Right renal pelvis (tissue), 4 donors: ENCODE measurements at regions not wholly inside any gene's neighbourhood (a gene's known extent, or its start where the extent isn't known, plus 50 kb on each side); places are given as distances from the start of the nearest gene placed in this dataset.

ENCODE experiments used
- DNase-seq, 4 donors: peaks; one replicate each; pipeline ENCODE4 v3.0.0-alpha.2; 2013; ENCODE audit warnings: low read depth in 4 of 4, low spot score in 3 of 4, missing footprints in 1 of 4

- DNase-seq = no peak
Observed at GRCh38 chr11:112507281-112507680, 246.6 kb upstream of the PLET1 start.

GRCh38 chr11:112508750-112509149 is 248.1 kb upstream of the PLET1 start:
- DNase-seq = no peak

- DNase-seq = no peak
Observed at GRCh38 chr11:112509300-112509699, 248.6 kb upstream of the PLET1 start.

DNA sequence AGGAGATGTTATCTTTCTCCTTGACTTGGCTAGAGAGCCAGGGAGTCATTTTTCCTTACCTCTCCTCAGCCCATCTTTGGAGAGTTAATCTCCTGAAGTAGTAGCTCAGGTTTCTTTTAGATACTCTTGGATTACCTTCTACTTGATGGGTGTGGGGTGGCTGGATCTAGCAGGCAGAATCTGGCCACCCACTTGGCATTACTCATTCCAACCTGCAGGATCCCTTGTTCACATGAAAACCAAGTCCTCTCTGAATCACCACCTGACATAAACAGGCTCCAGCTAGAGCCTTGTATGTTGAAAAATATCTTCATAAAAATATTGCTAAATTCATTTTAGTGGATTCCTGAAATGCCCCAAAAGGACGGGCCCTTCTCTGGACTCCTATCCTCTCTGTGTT is 250.6 kb upstream of the PLET1 start:
- DNase-seq = no peak

- no peak for DNase-seq
Observed at GRCh38 chr11:112511911-112512310, 251.3 kb upstream of the PLET1 start.

GRCh38 chr11:112513417-112513816 is 252.8 kb upstream of the PLET1 start:
- no peak for DNase-seq

- no peak for DNase-seq
Observed at GRCh38 chr11:112514011-112514740, 253.5 kb upstream of the PLET1 start.

DNA sequence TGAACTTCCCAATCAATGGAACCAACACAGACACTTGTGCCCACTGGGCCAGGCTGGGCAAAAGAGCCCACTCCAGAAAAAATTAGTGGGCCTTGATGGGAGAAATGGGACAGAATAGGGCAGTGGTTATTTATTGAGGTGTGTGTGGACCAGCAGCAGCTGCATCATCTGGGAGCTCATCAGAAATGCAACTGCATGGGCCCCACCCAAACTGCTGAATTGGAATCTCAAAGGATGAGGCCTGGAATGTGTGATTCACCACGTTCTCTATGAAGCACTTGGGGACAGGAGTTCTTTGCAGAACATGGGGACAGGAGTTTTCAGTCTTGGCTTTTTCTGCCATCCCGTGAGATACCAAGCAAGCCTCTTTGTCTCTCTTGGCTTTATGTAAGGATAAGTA is 255.6 kb upstream of the PLET1 start:
- DNase-seq = no peak

DNA sequence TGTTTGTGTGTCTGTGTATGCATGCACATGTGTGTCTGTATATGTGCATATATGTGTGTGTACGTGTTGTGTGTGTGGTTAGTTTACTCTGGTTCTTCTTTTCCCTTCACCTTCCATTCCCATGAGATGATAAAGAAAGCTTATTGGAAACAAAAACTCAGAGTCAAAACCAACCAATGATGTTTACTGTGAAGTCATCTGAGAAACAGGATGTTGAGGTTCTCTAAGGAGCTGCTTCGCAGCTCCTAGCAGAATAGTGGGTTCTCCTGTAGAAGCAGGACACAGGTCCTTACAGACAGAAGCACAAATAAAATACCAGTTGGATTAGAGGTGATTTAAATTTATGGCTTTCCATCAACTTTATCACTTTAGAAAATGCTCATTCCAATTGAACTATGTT is 256.1 kb upstream of the PLET1 start:
- DNase-seq = no peak

- DNase-seq = no peak
Observed at GRCh38 chr11:112518371-112518770, 257.7 kb upstream of the PLET1 start.

GRCh38 chr11:112519751-112520150 is 259.1 kb upstream of the PLET1 start:
- no peak for DNase-seq

- no peak for DNase-seq
Observed at GRCh38 chr11:112520354-112520753, 259.7 kb upstream of the PLET1 start.

- no peak for DNase-seq
Observed at GRCh38 chr11:112522536-112522935, 261.9 kb upstream of the PLET1 start.

DNA sequence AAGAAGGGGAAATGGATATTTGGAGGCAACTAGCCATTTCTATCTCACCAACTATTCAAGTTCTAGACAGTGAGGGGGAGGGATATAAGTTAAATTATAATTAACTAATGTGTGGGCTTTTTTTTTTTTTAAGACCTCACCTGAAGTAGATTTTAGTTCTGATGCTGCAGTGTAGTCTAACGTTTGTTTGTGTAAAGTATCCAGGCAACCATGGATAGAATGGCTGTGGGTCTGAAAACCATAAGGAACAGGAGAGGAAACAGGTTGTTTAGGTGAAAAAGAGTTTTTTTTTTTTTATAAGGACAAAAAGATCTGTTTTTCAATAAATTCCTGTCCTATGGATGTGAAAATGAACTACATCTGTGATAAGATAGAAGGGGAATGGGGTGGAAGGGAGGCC is 262.4 kb upstream of the PLET1 start:
- DNase-seq = no peak

DNA sequence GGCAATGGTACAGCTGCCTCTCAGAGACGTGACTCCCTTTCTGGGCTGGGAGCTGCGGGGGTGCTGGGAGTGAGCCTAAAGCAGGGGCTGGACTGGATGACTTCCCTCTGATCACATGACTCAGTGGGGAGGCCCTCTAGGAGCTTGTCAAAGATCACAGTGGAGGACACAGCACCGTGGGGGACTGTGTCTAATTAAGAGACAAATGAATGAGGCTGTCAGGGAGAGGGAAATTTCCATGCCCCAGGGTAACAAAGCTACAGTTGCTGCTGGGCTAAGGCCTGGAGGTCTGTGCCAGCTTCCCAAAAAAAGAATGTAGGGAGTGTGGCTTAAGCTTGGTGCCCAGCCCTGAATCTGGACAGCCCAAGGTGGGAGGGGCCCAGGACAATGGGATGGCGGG is 262.8 kb upstream of the PLET1 start:
- DNase-seq = no peak

- no peak for DNase-seq
Observed at GRCh38 chr11:112523951-112524350, 263.3 kb upstream of the PLET1 start.

DNA sequence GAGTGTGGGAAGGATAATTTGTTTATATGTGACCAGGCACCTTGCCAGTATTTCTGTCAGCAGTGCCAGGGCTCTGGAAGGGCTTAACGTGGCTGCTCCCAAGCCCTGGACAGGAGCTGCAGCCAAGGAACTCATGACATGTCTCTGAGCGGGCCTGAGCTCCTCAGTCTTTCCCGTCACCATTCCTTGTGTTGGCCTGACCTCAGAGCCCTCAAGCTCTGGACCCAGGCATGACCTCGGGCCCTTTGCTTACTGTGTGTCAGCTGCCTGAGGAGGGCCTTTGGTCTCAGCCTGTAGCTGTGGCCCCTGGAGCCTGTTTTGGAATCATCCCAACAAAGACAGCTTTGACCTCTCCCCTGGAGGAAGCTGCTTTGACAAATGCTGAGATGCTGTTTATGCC is 264.1 kb upstream of the PLET1 start:
- no peak for DNase-seq

GRCh38 chr11:112525270-112525669 is 264.6 kb upstream of the PLET1 start:
- no peak for DNase-seq

- no peak for DNase-seq
Observed at GRCh38 chr11:112525844-112526590, 265.4 kb upstream of the PLET1 start.

DNA sequence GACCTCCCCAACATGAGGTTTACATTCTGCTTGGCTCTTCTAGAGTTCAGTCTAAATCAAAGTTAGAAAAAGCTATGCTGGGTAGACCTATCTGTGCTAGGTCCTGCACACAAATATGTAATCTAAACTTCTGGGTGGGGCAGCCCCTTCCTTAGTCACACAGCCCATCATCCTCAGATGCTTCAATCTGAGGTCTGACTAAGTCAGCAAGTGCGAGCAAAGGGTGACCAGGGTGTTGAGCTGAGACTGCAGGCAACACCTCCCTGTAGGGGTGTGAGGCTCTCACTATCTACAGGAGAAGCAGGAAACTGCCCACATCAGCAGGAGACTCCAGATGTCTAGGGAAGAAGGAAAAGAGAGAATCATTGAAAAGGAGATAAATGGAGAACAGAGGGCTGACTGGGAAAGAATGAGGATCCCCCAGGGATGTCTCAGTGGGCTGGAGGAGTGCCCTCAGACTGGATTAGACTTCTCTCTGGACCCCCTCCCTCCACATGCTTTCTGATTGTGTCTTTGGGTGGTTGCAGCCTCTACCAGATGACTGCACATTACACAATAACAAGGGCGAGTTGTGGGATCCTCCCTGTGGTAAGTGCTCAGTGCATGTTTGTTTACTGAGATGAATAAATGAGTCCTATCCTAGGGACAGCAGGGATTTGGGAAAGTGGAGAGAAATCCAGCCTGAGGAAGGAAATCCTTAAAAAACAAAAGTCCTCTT is 266.2 kb upstream of the PLET1 start:
- no peak for DNase-seq

GRCh38 chr11:112529071-112529470 is 268.4 kb upstream of the PLET1 start:
- no peak for DNase-seq

DNA sequence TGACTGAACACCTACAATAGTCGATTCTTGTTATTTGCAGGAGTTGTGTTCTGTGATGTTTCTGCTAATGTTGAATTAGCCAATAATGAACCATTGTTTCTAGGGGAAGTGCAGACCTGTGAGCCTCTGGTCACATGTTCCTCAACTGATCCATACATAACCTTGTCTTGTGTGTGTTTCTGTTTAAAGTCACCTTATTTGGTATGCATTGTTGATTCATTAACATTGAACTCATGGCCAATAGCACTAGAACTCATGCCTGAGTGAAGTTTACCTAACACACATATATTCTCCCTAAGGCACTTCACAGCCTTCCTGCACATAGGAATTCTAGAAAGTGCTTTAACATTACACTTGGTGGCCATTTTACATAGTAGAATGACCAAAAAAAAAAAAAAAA is 271.8 kb upstream of the PLET1 start:
- DNase-seq = no peak
